Vagina (tissue), 2 donors: ENCODE measurements at regions not wholly inside any gene's neighbourhood (a gene's known extent, or its start where the extent isn't known, plus 50 kb on each side); places are given as distances from the start of the nearest gene placed in this dataset.

Experiments used
- DNase-seq, 2 donors: peaks; one replicate each; pipeline ENCODE4 v3.0.0-alpha.2; 2017; ENCODE audit errors: extremely low spot score in 2 of 2
- H3K27ac ChIP-seq: fragments of 200-600 bp; sonication (generic); one replicate; pipeline ENCODE4 v1.5.1; 2019
- H3K27me3 ChIP-seq: fragments of 200-600 bp; sonication (generic); one replicate; pipeline ENCODE4 v1.5.1; 2019
- H3K36me3 ChIP-seq, 2 donors: fragments of 200-600 bp; sonication (generic); one replicate each; pipeline ENCODE4 v1.5.1; 2017 to 2019
- H3K4me1 ChIP-seq: fragments of 200-600 bp; sonication (generic); one replicate; pipeline ENCODE4 v1.5.1; 2019
- H3K4me3 ChIP-seq, 2 donors: fragments of 200-600 bp; sonication (generic); 1 replicate in 1 of 2; 2 replicates in 1 of 2; pipeline ENCODE4 v1.5.1; 2016 to 2019
- H3K9me3 ChIP-seq: fragments of 200-600 bp; sonication (generic); one replicate; pipeline ENCODE4 v1.5.1; 2019
- CTCF ChIP-seq, 3 experiments: fragments of 450-650 bp in 2 of 3; fragments of 200-600 bp in 1 of 3; sonication (generic) in 1 of 3; IDR thresholded peaks; one replicate each; pipeline ENCODE4 v1.5.1; 2017 to 2019; ENCODE audit warnings: antibody characterized with exemption in 3 of 3, mild to moderate bottlenecking in 2 of 3, moderate library complexity in 2 of 3
- POLR2A ChIP-seq, 2 donors: fragments of 450-650 bp; IDR thresholded peaks; one replicate each; pipeline ENCODE4 v1.6.1; 2017; ENCODE audit warnings: antibody characterized with exemption in 2 of 2, mild to moderate bottlenecking in 2 of 2, moderate library complexity in 2 of 2
- POLR2AphosphoS5 ChIP-seq, 2 donors: sonication (generic); formaldehyde crosslinking; IDR thresholded peaks; one replicate each; pipeline ENCODE4 v1.9.0; 2017; ENCODE audit warnings: antibody characterized with exemption in 2 of 2, mild to moderate bottlenecking in 2 of 2, low read depth in 1 of 2; ENCODE audit not compliant: insufficient read depth in 1 of 2
- intact Hi-C: fragments of 100-400 bp; cut with DNase I; formaldehyde crosslinking; loops from one replicate; pipeline ENCODE4 v1.15.1; 2023

- DNase-seq = no peak
- Histone ChIP-seq H3K9me3 (no peaks in the 10 kb centered on the region), H3K27ac (no peak overlapping the region), H3K27me3 (no peaks in the 10 kb centered on the region), H3K4me1 (no peaks in the 10 kb centered on the region), H3K36me3 (no peaks in the 10 kb centered on the region), H3K4me3 (no peak overlapping the region)
- intact Hi-C loops = no loop called here
- TF ChIP-seq CTCF (IDR thresholded peaks at IDR 0.05) (no peak), POLR2A (IDR thresholded peaks at IDR 0.05) (no peak), POLR2AphosphoS5 (IDR thresholded peaks at IDR 0.05; ENCODE audit: insufficient read depth in 1 of 2, low read depth in 1 of 2) (no peak)
These were observed 260.0 kb downstream of the ASXL3 start for GRCh38 chr18:33838054-33838453.

GRCh38 chr18:33837191-33837590 is 259.2 kb downstream of the ASXL3 start:
- intact Hi-C loops = no loop called here
- no peak overlapping the region for H3K27ac ChIP-seq
- no peak for DNase-seq
- H3K27me3 ChIP-seq = no peaks in the 10 kb centered on the region
- H3K4me1 ChIP-seq = no peaks in the 10 kb centered on the region
- no peaks in the 10 kb centered on the region for H3K36me3 ChIP-seq
- TF ChIP-seq CTCF (IDR thresholded peaks at IDR 0.05) (no peak), POLR2A (IDR thresholded peaks at IDR 0.05) (no peak), POLR2AphosphoS5 (IDR thresholded peaks at IDR 0.05; ENCODE audit: insufficient read depth in 1 of 2, low read depth in 1 of 2) (no peak)
- no peak overlapping the region for H3K4me3 ChIP-seq
- no peaks in the 10 kb centered on the region for H3K9me3 ChIP-seq

- Histone ChIP-seq H3K36me3 (no peaks in the 10 kb centered on the region), H3K4me1 (no peaks in the 10 kb centered on the region), H3K9me3 (no peaks in the 10 kb centered on the region), H3K4me3 (no peak overlapping the region), H3K27me3 (no peaks in the 10 kb centered on the region), H3K27ac (no peak overlapping the region)
- TF ChIP-seq POLR2A (IDR thresholded peaks at IDR 0.05) (no peak), POLR2AphosphoS5 (IDR thresholded peaks at IDR 0.05; ENCODE audit: insufficient read depth in 1 of 2, low read depth in 1 of 2) (no peak), CTCF (IDR thresholded peaks at IDR 0.05) (no peak)
- no peak for DNase-seq
- intact Hi-C loops = no loop called here
These were observed 258.5 kb downstream of the ASXL3 start for GRCh38 chr18:33836564-33836963.

GRCh38 chr18:33835419-33835818 is 257.4 kb downstream of the ASXL3 start:
- intact Hi-C loops = no loop called here

GRCh38 chr18:33833842-33834241 is 255.8 kb downstream of the ASXL3 start:
- Histone ChIP-seq H3K9me3 (no peaks in the 10 kb centered on the region), H3K4me1 (no peaks in the 10 kb centered on the region), H3K36me3 (no peaks in the 10 kb centered on the region), H3K4me3 (no peak overlapping the region), H3K27ac (no peak overlapping the region), H3K27me3 (no peaks in the 10 kb centered on the region)
- TF ChIP-seq POLR2AphosphoS5 (IDR thresholded peaks at IDR 0.05; ENCODE audit: insufficient read depth in 1 of 2, low read depth in 1 of 2) = no peak
- no peak for TF ChIP-seq POLR2A (IDR thresholded peaks at IDR 0.05)
- TF ChIP-seq CTCF (IDR thresholded peaks at IDR 0.05) = no peak
- DNase-seq = no peak
- intact Hi-C loops = no loop called here

More at GRCh38 chr18:33835419-33835818, 257.4 kb downstream of the ASXL3 start:
- Histone ChIP-seq H3K27me3 (no peaks in the 10 kb centered on the region), H3K9me3 (no peaks in the 10 kb centered on the region), H3K27ac (no peak overlapping the region), H3K36me3 (no peaks in the 10 kb centered on the region), H3K4me3 (no peak overlapping the region), H3K4me1 (no peaks in the 10 kb centered on the region)
- TF ChIP-seq CTCF (IDR thresholded peaks at IDR 0.05) = no peak
- no peak for TF ChIP-seq POLR2AphosphoS5 (IDR thresholded peaks at IDR 0.05; ENCODE audit: insufficient read depth in 1 of 2, low read depth in 1 of 2)
- TF ChIP-seq POLR2A (IDR thresholded peaks at IDR 0.05) = no peak
- DNase-seq = no peak
